GM12878 (cell line): ENCODE measurements at regions not wholly inside any gene's neighbourhood (a gene's known extent, or its start where the extent isn't known, plus 50 kb on each side); places are given as distances from the start of the nearest gene placed in this dataset.

Source experiments
- ATAC-seq: fragments of 200-7000 bp; cut with Tn5 transposase; 3 replicates; pipeline ENCODE4 v1.9.1; 2020; ENCODE audit warnings: mild to moderate bottlenecking, moderate library complexity
- BruUV-seq: library from RNA; stranded (reverse); fragments of 400-500 nt; replicated peaks from 2 replicates; lab custom pipeline; 2021; lab: Mats Ljungman, UMichigan
- CTCF ChIA-PET: fragments of 300-600 bp; sonication (Branson Sonifier 250); formaldehyde crosslinking; extraction: SDS; loops from one replicate; lab custom pipeline; 2021; ENCODE audit warnings: inconsistent platforms; lab: Yijun Ruan, JAX
- POLR2A ChIA-PET: fragments of 350-600 bp; formaldehyde crosslinking; extraction: SDS; loops from one replicate; lab custom pipeline; 2021; ENCODE audit warnings: inconsistent platforms; lab: Charles Lee
- RAD21 ChIA-PET: fragments of 300-600 bp; sonication (Branson Sonifier 250); formaldehyde crosslinking; loops from one replicate; lab custom pipeline; 2023; ENCODE audit warnings: antibody characterized with exemption; ENCODE audit not compliant: unreplicated experiment; lab: Charles Lee
- SMC1A ChIA-PET: fragments of 300-600 bp; sonication (Branson Sonifier 250); formaldehyde crosslinking; loops from one replicate; lab custom pipeline; 2023; ENCODE audit not compliant: unreplicated experiment, uncharacterized antibody; lab: Charles Lee
- DNase-seq: peaks from one replicate; pipeline ENCODE4 v3.0.0-alpha.2; 2011; ENCODE audit warnings: low read depth, low spot score
- FAIRE-seq: peaks from 3 replicates; lab custom pipeline; 2011; peaks lifted over from hg19 to GRCh38; lab: Jason Lieb, UNC
- H2AFZ ChIP-seq: 2 replicates; pipeline ENCODE4 v1.6.0; 2011; ENCODE audit warnings: low read depth, low read length, control low read depth; ENCODE audit not compliant: control insufficient read depth
- H3K27ac ChIP-seq: 2 replicates; pipeline ENCODE4 v1.5.1; 2011; ENCODE audit warnings: control low read depth; ENCODE audit not compliant: control insufficient read depth, insufficient read depth
- H3K27me3 ChIP-seq, 2 experiments: replicated peaks in 1 of 2; 2 replicates each; pipeline versions ENCODE4 v1.6.0 to v1.6.1; 2011; ENCODE audit warnings: low read length in 1 of 2; ENCODE audit not compliant: control insufficient read depth in 2 of 2, insufficient read depth in 2 of 2
- H3K36me3 ChIP-seq, 2 experiments: 2 replicates each; pipeline ENCODE4 v1.5.1; 2011; ENCODE audit warnings: low read length in 1 of 2; ENCODE audit not compliant: control insufficient read depth in 2 of 2, insufficient read depth in 2 of 2
- H3K4me1 ChIP-seq: 2 replicates; pipeline ENCODE4 v1.6.1; 2011; ENCODE audit warnings: mild to moderate bottlenecking, low read length, moderate library complexity, mixed read lengths; ENCODE audit not compliant: control insufficient read depth, insufficient read depth
- H3K4me2 ChIP-seq: 2 replicates; pipeline ENCODE4 v1.6.0; 2011; ENCODE audit warnings: control low read depth; ENCODE audit not compliant: control insufficient read depth, insufficient read depth
- H3K4me3 ChIP-seq: fragments of 200-600 bp; sonication (generic); 2 replicates; pipeline ENCODE4 v1.5.1; 2016
- H3K79me2 ChIP-seq: 2 replicates; pipeline ENCODE4 v1.6.0; 2011; ENCODE audit warnings: low read length; ENCODE audit not compliant: control insufficient read depth, insufficient read depth
- H3K9ac ChIP-seq: 2 replicates; pipeline ENCODE4 v1.8.0; 2011; ENCODE audit warnings: low read length, control low read depth, mixed read lengths; ENCODE audit not compliant: control insufficient read depth, insufficient read depth
- H3K9me3 ChIP-seq: replicated peaks from 3 replicates; pipeline ENCODE4 v1.5.1; 2011; ENCODE audit warnings: mild to moderate bottlenecking, low read length; ENCODE audit not compliant: control insufficient read depth, insufficient read depth
- H4K20me1 ChIP-seq: 2 replicates; pipeline ENCODE4 v1.6.0; 2011; ENCODE audit not compliant: control insufficient read depth, insufficient read depth
- BHLHE40 ChIP-seq, 2 experiments: fragments of 450-650 bp in 1 of 2; IDR thresholded peaks; 2 replicates each; pipeline ENCODE4 v1.6.1; 2011 to 2017; ENCODE audit warnings: low read depth in 2 of 2, borderline replicate concordance in 1 of 2, improper control_type of control experiment in 1 of 2, low read length in 1 of 2, mild to moderate bottlenecking in 1 of 2
- CBFB ChIP-seq: IDR thresholded peaks from 2 replicates; pipeline ENCODE4 v1.6.1; 2016; ENCODE audit warnings: antibody characterized with exemption, low read depth
- CHD2 ChIP-seq: IDR thresholded peaks from 2 replicates; pipeline ENCODE4 v1.6.1; 2011; ENCODE audit warnings: low read depth, low read length, improper control_type of control experiment, borderline replicate concordance
- CREB1 ChIP-seq: IDR thresholded peaks from 2 replicates; pipeline ENCODE4 v1.6.1; 2012; ENCODE audit warnings: low read depth, mild to moderate bottlenecking, inconsistent platforms
- EED ChIP-seq: sonication (generic); IDR thresholded peaks from 2 replicates; pipeline ENCODE4 v1.6.1; 2016; ENCODE audit warnings: antibody characterized with exemption, low read depth
- FOXK2 ChIP-seq: fragments of 450-650 bp; IDR thresholded peaks from 2 replicates; pipeline ENCODE4 v1.6.1; 2017; ENCODE audit warnings: mild to moderate bottlenecking, moderate library complexity
- NFIC ChIP-seq: IDR thresholded peaks from 2 replicates; pipeline ENCODE4 v1.6.1; 2012; ENCODE audit warnings: low read depth, mild to moderate bottlenecking, inconsistent platforms, low read length, moderate library complexity
- NR2C1 ChIP-seq: fragments of 450-650 bp; IDR thresholded peaks from 2 replicates; pipeline ENCODE4 v1.6.1; 2017; ENCODE audit warnings: antibody characterized with exemption, mild to moderate bottlenecking, moderate library complexity
- SMC3 ChIP-seq: IDR thresholded peaks from 2 replicates; pipeline ENCODE4 v1.6.1; 2011; ENCODE audit warnings: low read length, improper control_type of control experiment, borderline replicate concordance
- SRF ChIP-seq, 2 experiments: IDR thresholded peaks; 2 replicates each; pipeline ENCODE4 v1.6.1; 2011; ENCODE audit warnings: low read depth in 2 of 2, low read length in 2 of 2, mild to moderate bottlenecking in 1 of 2, moderate library complexity in 1 of 2
- TBL1XR1 ChIP-seq: IDR thresholded peaks from 2 replicates; pipeline ENCODE4 v1.6.1; 2012; ENCODE audit warnings: low read depth, low read length, improper control_type of control experiment
- TCF12 ChIP-seq: IDR thresholded peaks from 2 replicates; pipeline ENCODE4 v1.6.1; 2011; ENCODE audit warnings: low read depth, mild to moderate bottlenecking, low read length
- ZBTB33 ChIP-seq: fragments of 450-650 bp; IDR thresholded peaks from 2 replicates; pipeline ENCODE4 v1.6.1; 2017; ENCODE audit warnings: mild to moderate bottlenecking
- ZNF384 ChIP-seq: IDR thresholded peaks from 2 replicates; pipeline ENCODE4 v1.6.1; 2012; ENCODE audit warnings: low read depth, mild to moderate bottlenecking, low read length, improper control_type of control experiment, borderline replicate concordance
- WGBS: methylation state at CpG from one replicate; pipeline ENCODE4 v1.1.6; 2016; ENCODE audit warnings: low lambda C conversion rate; ENCODE audit not compliant: insufficient replicate concordance, insufficient coverage; ENCODE audit errors: missing lambda C conversion rate; 5-methylcytosine and 5-hydroxymethylcytosine counted together
- in situ Hi-C: fragments of 300-500 bp; cut with MboI; formaldehyde crosslinking; loops from 9 replicates; pipeline ENCODE4 v1.14.3; 2018; ENCODE audit warnings: mixed read lengths
- intact Hi-C: fragments of 100-400 bp; cut with micrococcal nuclease; formaldehyde crosslinking; loops from one replicate; pipeline ENCODE4 v1.14.2; 2022; ENCODE audit not compliant: unreplicated experiment
- TF ChIP-seq, protein P1 (sequence below): IDR thresholded peaks from 2 replicates; pipeline ENCODE4 v1.6.1; 2012; ENCODE audit warnings: low read depth, low read length, improper control_type of control experiment

GRCh38 chr14:46368275-46368674, 283.3 kb downstream of the RPL10L start:
- H3K4me1 ChIP-seq: no peaks in the 10 kb centered on the region
- H3K4me3 ChIP-seq: no peak overlapping the region
- RAD21 ChIA-PET: no interaction called here
- POLR2A ChIA-PET: no interaction called here
- no peak for DNase-seq
- no peak for ATAC-seq
- H3K36me3 ChIP-seq: no peaks in the 10 kb centered on the region
- FAIRE-seq: no peak
- H3K9ac ChIP-seq: no peak overlapping the region
- no peaks in the 10 kb centered on the region for H4K20me1 ChIP-seq
- 25% methylated on average over 3 of the region's 3 CpGs for WGBS
- H3K4me2 ChIP-seq: no peak overlapping the region
- no peaks in the 10 kb centered on the region for H3K79me2 ChIP-seq
- in situ Hi-C loops (no loop called here), intact Hi-C loops (no loop called here)
- no peaks in the 10 kb centered on the region for H3K27me3 ChIP-seq
- H3K9me3 ChIP-seq: no peaks in the 10 kb centered on the region
- BruUV-seq: no TSS peak
- H3K27ac ChIP-seq: no peak overlapping the region
- CTCF ChIA-PET: interaction anchor here (1.2 kb wide), 1 partner anchor 43 kb away, joined by 3 read pairs; no protein-coding TSS in a partner anchor
- SMC1A ChIA-PET: interaction anchor here (1.3 to 1.6 kb wide), 3 partner anchors 10 to 19 kb away, joined by 3 to 4 read pairs (median 3); no protein-coding TSS in a partner anchor
- H2AFZ ChIP-seq: no peak overlapping the region
- no peak for TF ChIP-seq SMC3
- TF ChIP-seq SRF (IDR thresholded peaks at IDR 0.05; ENCODE audit: low read depth in 2 of 2, low read length in 2 of 2): no peak
- TF ChIP-seq BHLHE40 (IDR thresholded peaks at IDR 0.05; ENCODE audit: borderline replicate concordance in 1 of 2, low read depth in 2 of 2, low read length in 1 of 2): no peak
- no peak for TF ChIP-seq TCF12
- TF ChIP-seq NR2C1: no peak
- no peak for TF ChIP-seq CREB1
- TF ChIP-seq CHD2: no peak
- TF ChIP-seq, protein P1, sequence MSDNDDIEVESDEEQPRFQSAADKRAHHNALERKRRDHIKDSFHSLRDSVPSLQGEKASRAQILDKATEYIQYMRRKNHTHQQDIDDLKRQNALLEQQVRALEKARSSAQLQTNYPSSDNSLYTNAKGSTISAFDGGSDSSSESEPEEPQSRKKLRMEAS: no peak
- no peak for TF ChIP-seq NFIC
- no peak for TF ChIP-seq EED
- no peak for TF ChIP-seq TBL1XR1
- TF ChIP-seq ZNF384: no peak
- TF ChIP-seq CBFB: no peak
- TF ChIP-seq FOXK2: no peak
- TF ChIP-seq ZBTB33: no peak
